PFSK-1 (cell line): ENCODE measurements at regions not wholly inside any gene's neighbourhood (a gene's known extent, or its start where the extent isn't known, plus 50 kb on each side); places are given as distances from the start of the nearest gene placed in this dataset.

Experiments used
- FOXP2 ChIP-seq: optimal IDR thresholded peaks from 2 replicates; pipeline ENCODE3; 2011; ENCODE audit warnings: borderline replicate concordance, control low read depth, inconsistent platforms; ENCODE audit not compliant: insufficient read depth; ENCODE audit errors: extremely low read length, extremely low read depth
- POLR2AphosphoS5 ChIP-seq: IDR thresholded peaks from 2 replicates; pipeline ENCODE4 v1.6.1; 2012; ENCODE audit warnings: low read depth, mild to moderate bottlenecking, control low read depth, low read length, moderate library complexity
- SIN3A ChIP-seq: IDR thresholded peaks from 2 replicates; pipeline ENCODE4 v1.6.1; 2012; ENCODE audit warnings: mild to moderate bottlenecking, low read length, moderate library complexity, borderline replicate concordance; ENCODE audit not compliant: insufficient read depth
- TAF1 ChIP-seq: IDR thresholded peaks from 2 replicates; pipeline ENCODE4 v1.6.1; 2012; ENCODE audit warnings: low read length, control low read depth, borderline replicate concordance; ENCODE audit not compliant: insufficient read depth
- TF ChIP-seq, protein P1 (sequence below), 2 experiments: IDR thresholded peaks; 2 replicates each; pipeline versions ENCODE4 v1.6.1 to v1.8.0; 2011 to 2012; ENCODE audit warnings: low read depth in 2 of 2, low read length in 2 of 2, control low read depth in 1 of 2, inconsistent platforms in 1 of 2, mild to moderate bottlenecking in 1 of 2, moderate library complexity in 1 of 2; ENCODE audit not compliant: insufficient read depth in 1 of 2

DNA sequence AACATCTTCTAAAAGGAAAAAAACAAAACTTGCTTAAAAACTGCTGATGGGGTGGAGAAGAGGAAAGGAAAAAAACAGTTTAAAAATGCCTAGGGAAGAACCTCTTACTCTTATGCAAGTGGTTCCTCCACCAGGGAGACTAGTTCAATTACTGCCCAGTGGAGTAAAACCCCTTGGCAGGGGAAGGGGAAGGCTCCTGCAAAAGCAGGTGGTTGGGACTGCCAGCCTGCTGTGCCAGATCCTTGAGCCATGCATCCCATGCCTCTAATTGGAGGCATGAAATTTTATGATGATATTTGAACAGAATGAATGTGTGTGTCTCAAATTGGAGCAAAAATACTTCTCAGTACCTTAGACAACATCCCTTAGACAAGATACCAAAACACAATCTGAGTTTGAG, 118.8 kb downstream of the FSCB start:
- TF ChIP-seq POLR2AphosphoS5 (no peak), SIN3A (no peak), FOXP2 (no peak), TAF1 (no peak)
- TF ChIP-seq, protein P1, sequence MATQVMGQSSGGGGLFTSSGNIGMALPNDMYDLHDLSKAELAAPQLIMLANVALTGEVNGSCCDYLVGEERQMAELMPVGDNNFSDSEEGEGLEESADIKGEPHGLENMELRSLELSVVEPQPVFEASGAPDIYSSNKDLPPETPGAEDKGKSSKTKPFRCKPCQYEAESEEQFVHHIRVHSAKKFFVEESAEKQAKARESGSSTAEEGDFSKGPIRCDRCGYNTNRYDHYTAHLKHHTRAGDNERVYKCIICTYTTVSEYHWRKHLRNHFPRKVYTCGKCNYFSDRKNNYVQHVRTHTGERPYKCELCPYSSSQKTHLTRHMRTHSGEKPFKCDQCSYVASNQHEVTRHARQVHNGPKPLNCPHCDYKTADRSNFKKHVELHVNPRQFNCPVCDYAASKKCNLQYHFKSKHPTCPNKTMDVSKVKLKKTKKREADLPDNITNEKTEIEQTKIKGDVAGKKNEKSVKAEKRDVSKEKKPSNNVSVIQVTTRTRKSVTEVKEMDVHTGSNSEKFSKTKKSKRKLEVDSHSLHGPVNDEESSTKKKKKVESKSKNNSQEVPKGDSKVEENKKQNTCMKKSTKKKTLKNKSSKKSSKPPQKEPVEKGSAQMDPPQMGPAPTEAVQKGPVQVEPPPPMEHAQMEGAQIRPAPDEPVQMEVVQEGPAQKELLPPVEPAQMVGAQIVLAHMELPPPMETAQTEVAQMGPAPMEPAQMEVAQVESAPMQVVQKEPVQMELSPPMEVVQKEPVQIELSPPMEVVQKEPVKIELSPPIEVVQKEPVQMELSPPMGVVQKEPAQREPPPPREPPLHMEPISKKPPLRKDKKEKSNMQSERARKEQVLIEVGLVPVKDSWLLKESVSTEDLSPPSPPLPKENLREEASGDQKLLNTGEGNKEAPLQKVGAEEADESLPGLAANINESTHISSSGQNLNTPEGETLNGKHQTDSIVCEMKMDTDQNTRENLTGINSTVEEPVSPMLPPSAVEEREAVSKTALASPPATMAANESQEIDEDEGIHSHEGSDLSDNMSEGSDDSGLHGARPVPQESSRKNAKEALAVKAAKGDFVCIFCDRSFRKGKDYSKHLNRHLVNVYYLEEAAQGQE (IDR thresholded peaks at IDR 0.05; ENCODE audit: insufficient read depth in 1 of 2, low read depth in 2 of 2, low read length in 2 of 2), result no peak

DNA sequence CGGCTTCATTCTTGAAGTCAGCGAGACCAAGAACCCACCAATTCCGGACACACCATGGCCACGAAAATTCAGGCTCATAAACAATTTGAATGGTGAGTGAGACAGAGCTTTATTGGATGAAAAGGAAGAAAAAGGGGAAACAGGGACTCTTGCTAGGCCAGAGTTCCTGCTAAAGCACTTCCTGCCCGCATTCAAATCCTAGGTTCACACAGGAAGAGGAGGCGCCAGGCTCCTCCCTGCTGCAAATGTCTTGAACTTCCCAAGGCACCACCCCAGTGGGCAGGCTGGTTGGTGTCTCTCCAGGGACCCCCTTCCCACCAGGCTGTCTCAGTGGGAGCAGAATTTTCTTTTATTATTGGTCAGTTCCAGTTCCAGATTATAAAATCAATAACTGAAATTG, 121.2 kb downstream of the FSCB start:
- no peak for TF ChIP-seq FOXP2
- no peak for TF ChIP-seq SIN3A
- no peak for TF ChIP-seq POLR2AphosphoS5
- TF ChIP-seq, protein P1 (IDR thresholded peaks at IDR 0.05; ENCODE audit: insufficient read depth in 1 of 2, low read depth in 2 of 2, low read length in 2 of 2), result no peak
- no peak for TF ChIP-seq TAF1

DNA sequence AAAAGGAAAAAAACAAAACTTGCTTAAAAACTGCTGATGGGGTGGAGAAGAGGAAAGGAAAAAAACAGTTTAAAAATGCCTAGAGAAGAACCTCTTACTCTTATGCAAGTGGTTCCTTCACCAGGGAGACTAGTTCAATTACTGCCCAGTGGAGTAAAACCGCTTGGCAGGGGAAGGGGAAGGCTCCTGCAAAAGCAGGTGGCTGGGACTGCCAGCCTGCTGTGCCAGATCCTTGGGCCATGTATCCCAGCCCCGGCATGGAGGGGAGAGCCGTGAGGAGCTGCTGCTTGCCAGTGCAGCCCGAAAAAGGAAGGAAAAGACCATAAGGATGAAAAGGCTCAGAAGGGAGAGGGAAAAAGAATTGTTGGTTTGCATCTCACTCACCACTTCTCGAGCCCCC, 123.0 kb downstream of the FSCB start:
- TF ChIP-seq, protein P1 (IDR thresholded peaks at IDR 0.05; ENCODE audit: insufficient read depth in 1 of 2, low read depth in 2 of 2, low read length in 2 of 2), result no peak
- no peak for TF ChIP-seq POLR2AphosphoS5
- TF ChIP-seq TAF1, result no peak
- no peak for TF ChIP-seq FOXP2
- TF ChIP-seq SIN3A, result no peak

DNA sequence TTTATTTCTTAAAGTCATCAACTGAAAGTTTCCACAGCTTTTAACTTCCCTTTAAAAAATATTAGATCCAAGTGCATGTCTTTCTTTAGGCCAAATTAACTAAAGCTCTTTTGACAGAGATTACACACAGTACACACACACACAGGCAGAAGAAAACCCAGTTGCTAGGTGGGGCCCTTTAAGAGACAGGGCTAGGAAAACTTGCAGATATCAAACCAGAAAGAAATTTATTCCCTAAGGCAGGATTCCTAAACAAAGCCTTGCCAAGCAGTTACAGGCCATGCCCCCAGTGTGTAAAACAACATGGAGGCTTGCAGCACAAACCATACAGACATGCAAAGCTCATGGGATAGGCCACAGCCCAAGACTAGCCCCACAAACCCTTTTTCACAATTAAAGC, 123.4 kb downstream of the FSCB start:
- TF ChIP-seq, protein P1 (IDR thresholded peaks at IDR 0.05; ENCODE audit: insufficient read depth in 1 of 2, low read depth in 2 of 2, low read length in 2 of 2), result no peak
- TF ChIP-seq POLR2AphosphoS5 (no peak), TAF1 (no peak), SIN3A (no peak), FOXP2 (no peak)

DNA sequence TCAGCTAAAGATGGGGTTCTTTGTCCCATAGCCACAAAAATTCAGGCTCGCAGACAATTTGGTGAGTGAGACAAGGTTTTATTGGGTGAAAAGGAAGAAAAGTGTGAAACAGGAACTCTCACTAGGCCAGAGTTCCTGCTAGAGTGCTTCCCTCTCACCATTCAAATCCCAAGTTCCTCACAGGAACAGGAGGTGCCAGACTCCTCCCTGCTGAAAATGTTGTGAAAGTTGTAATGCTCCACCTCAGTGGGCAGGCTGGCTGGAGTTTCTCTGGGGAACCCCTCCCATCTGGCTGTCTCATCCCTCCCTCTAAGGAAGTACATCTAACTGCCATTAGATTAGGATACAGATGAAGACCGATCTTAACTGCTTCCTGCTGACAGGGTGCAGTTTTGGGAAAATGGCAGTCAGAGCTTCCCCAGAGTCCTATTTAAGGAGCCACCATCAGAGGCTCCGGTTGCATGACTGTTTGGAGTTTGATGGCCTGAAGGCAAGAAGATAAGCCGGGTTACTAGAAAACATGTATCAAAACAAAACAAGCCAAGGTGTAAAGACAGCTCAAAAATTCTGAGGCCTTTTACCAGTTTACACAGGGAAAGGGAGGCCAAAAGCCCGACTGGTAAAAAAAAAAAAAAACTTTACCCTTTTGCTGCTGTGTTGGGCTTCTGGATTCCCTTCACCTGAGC, 127.6 kb downstream of the FSCB start:
- TF ChIP-seq FOXP2 (no peak), POLR2AphosphoS5 (no peak), TAF1 (no peak), SIN3A (no peak)
- TF ChIP-seq, protein P1 (IDR thresholded peaks at IDR 0.05; ENCODE audit: insufficient read depth in 1 of 2, low read depth in 2 of 2, low read length in 2 of 2), result no peak
